GM23338 (cell line): ENCODE measurements at regions not wholly inside any gene's neighbourhood (a gene's known extent, or its start where the extent isn't known, plus 50 kb on each side); places are given as distances from the start of the nearest gene placed in this dataset.

Source experiments
- ATAC-seq: fragments of 200-7000 bp; cut with Tn5 transposase; 3 replicates; pipeline ENCODE4 v1.9.1; 2020
- DNase-seq: peaks from one replicate; pipeline ENCODE4 v3.0.0-alpha.2; 2015; ENCODE audit warnings: low spot score
- H2AFZ ChIP-seq: fragments of 200-600 bp; sonication (generic); 2 replicates; pipeline ENCODE4 v1.8.0; 2016; ENCODE audit warnings: antibody characterized with exemption, mild to moderate bottlenecking, moderate library complexity
- H3F3A ChIP-seq: fragments of 200-600 bp; sonication (generic); replicated peaks from 2 replicates; pipeline ENCODE4 v1.8.0; 2017; ENCODE audit warnings: antibody characterized with exemption, mixed run types, low read depth
- H3K27ac ChIP-seq: fragments of 200-600 bp; sonication (generic); 2 replicates; pipeline ENCODE4 v1.6.1; 2016; ENCODE audit warnings: low read depth
- H3K27me3 ChIP-seq: fragments of 200-600 bp; sonication (generic); 2 replicates; pipeline ENCODE4 v1.8.0; 2016; ENCODE audit warnings: mild to moderate bottlenecking, mixed run types, moderate library complexity; ENCODE audit not compliant: insufficient read depth
- H3K36me3 ChIP-seq: fragments of 200-600 bp; sonication (generic); 2 replicates; pipeline ENCODE4 v1.8.0; 2016; ENCODE audit warnings: mild to moderate bottlenecking; ENCODE audit not compliant: insufficient read depth
- H3K4me1 ChIP-seq: fragments of 200-600 bp; sonication (generic); 2 replicates; pipeline ENCODE4 v1.8.0; 2016; ENCODE audit warnings: mild to moderate bottlenecking, moderate library complexity; ENCODE audit not compliant: insufficient read depth
- H3K4me2 ChIP-seq: fragments of 200-600 bp; sonication (generic); 2 replicates; pipeline ENCODE4 v1.7.1; 2017; ENCODE audit warnings: mixed run types
- H3K4me3 ChIP-seq: fragments of 200-600 bp; sonication (generic); 2 replicates; pipeline ENCODE4 v1.6.1; 2016; ENCODE audit warnings: mixed run types
- H3K79me2 ChIP-seq: fragments of 200-600 bp; sonication (generic); replicated peaks from 2 replicates; pipeline ENCODE4 v1.8.0; 2017; ENCODE audit warnings: mild to moderate bottlenecking; ENCODE audit not compliant: insufficient read depth
- H3K9me2 ChIP-seq: fragments of 200-600 bp; sonication (generic); 2 replicates; pipeline ENCODE4 v1.8.0; 2017; ENCODE audit not compliant: insufficient read depth
- H4K20me1 ChIP-seq: fragments of 200-600 bp; sonication (generic); replicated peaks from 2 replicates; pipeline ENCODE4 v1.8.0; 2017; ENCODE audit warnings: mild to moderate bottlenecking; ENCODE audit not compliant: insufficient read depth
- H3K27ac Mint-ChIP-seq: 2 replicates; pipeline ENCODE4 v1.8.0; 2020; ENCODE audit warnings: inconsistent platforms, mild to moderate bottlenecking, moderate library complexity, mixed read lengths
- H3K27me3 Mint-ChIP-seq: 3 replicates; pipeline ENCODE4 v1.8.0; 2022; ENCODE audit warnings: low read depth, mild to moderate bottlenecking, moderate library complexity, mixed read lengths, inconsistent platforms; ENCODE audit not compliant: insufficient read depth, poor library complexity
- H3K36me3 Mint-ChIP-seq: 3 replicates; pipeline ENCODE4 v1.8.0; 2021; ENCODE audit warnings: low read depth, mild to moderate bottlenecking, inconsistent platforms, moderate library complexity, mixed read lengths
- H3K4me1 Mint-ChIP-seq: 3 replicates; pipeline ENCODE4 v1.8.0; 2020; ENCODE audit warnings: mild to moderate bottlenecking, inconsistent platforms, mixed read lengths
- H3K4me3 Mint-ChIP-seq: 3 replicates; pipeline ENCODE4 v1.8.0; 2021; ENCODE audit warnings: moderate library complexity, mild to moderate bottlenecking, inconsistent platforms, mixed read lengths
- H3K9me3 Mint-ChIP-seq: 3 replicates; pipeline ENCODE4 v1.8.0; 2020; ENCODE audit warnings: moderate library complexity, mild to moderate bottlenecking, inconsistent platforms, mixed read lengths
- CREB1 ChIP-seq: fragments of 250-450 bp; sonication (Bioruptor Pico); IDR thresholded peaks from 2 replicates; pipeline ENCODE4 v1.5.0; 2020; ENCODE audit warnings: low read depth, mild to moderate bottlenecking, moderate library complexity
- EZH2 ChIP-seq: fragments of 200-600 bp; sonication (generic); IDR thresholded peaks from one replicate; pipeline ENCODE4 v1.8.0; 2017; ENCODE audit warnings: antibody characterized with exemption, mild to moderate bottlenecking, low read depth; ENCODE audit not compliant: unreplicated experiment
- EZH2phosphoT487 ChIP-seq: fragments of 200-600 bp; sonication (generic); IDR thresholded peaks from one replicate; pipeline ENCODE4 v1.8.1; 2018; ENCODE audit warnings: antibody characterized with exemption; ENCODE audit not compliant: unreplicated experiment
- JUNB ChIP-seq: IDR thresholded peaks from one replicate; pipeline ENCODE4 v1.6.1; 2016; ENCODE audit warnings: antibody characterized with exemption; ENCODE audit not compliant: unreplicated experiment
- NANOG ChIP-seq: IDR thresholded peaks from 2 replicates; pipeline ENCODE4 v1.6.1; 2016; ENCODE audit warnings: antibody characterized with exemption, borderline replicate concordance
- POLR2AphosphoS5 ChIP-seq: IDR thresholded peaks from 2 replicates; pipeline ENCODE4 v1.6.1; 2016; ENCODE audit warnings: antibody characterized with exemption, low read depth
- STAT1 ChIP-seq: IDR thresholded peaks from one replicate; pipeline ENCODE4 v1.6.1; 2016; ENCODE audit warnings: antibody characterized with exemption; ENCODE audit not compliant: unreplicated experiment
- ZNF114 ChIP-seq: fragments of 250-450 bp; sonication (Bioruptor Pico); IDR thresholded peaks from 2 replicates; pipeline ENCODE4 v1.5.0; 2020; ENCODE audit warnings: mild to moderate bottlenecking, moderate library complexity
- ZNF331 ChIP-seq: fragments of 250-450 bp; sonication (Bioruptor Pico); IDR thresholded peaks from 2 replicates; pipeline ENCODE4 v1.5.0; 2020; ENCODE audit warnings: low read depth, mild to moderate bottlenecking, moderate library complexity
- TF ChIP-seq, protein P1 (sequence below), 2 experiments: fragments of 200-600 bp in 1 of 2; sonication (generic) in 1 of 2; conservative IDR thresholded peaks; 2 replicates each; pipeline versions ENCODE4 v1.5.1 to v1.6.1; 2016 to 2017; ENCODE audit warnings: antibody characterized with exemption in 2 of 2, low read depth in 2 of 2, mild to moderate bottlenecking in 2 of 2, moderate library complexity in 1 of 2
- TF ChIP-seq, protein P2 (sequence below): IDR thresholded peaks from one replicate; pipeline ENCODE4 v1.6.1; 2018; ENCODE audit warnings: antibody characterized with exemption; ENCODE audit not compliant: unreplicated experiment
- TF ChIP-seq, protein P3 (sequence below): IDR thresholded peaks from 2 replicates; pipeline ENCODE4 v1.6.1; 2016; ENCODE audit warnings: antibody characterized with exemption
- TF ChIP-seq, protein P4 (sequence below): fragments of 250-450 bp; sonication (Bioruptor Pico); IDR thresholded peaks from 2 replicates; pipeline ENCODE4 v1.5.0; 2020; ENCODE audit warnings: mild to moderate bottlenecking, moderate library complexity

DNA sequence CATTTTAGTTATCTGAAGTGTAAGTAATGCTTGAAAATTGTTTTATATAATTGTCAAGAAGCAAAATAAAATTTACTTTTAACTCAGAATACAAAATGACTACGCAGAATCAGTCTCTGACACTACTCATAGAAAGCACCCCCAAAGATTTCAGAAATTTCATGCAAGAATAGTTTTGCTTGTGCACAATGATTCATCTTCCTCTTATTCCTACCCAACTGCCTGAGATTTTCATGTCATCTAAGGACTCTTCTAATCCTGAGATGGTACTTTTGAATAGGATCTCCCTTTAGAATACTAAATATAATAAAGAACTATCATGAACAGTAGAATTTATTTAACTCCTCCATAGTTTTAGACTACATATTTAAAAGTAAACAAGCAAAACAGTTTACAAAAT, 485.3 kb upstream of the MGAT4C start:
- H3K36me3 ChIP-seq: no peaks in the 10 kb centered on the region
- no peak overlapping the region for H3K27ac Mint-ChIP-seq
- no peaks in the 10 kb centered on the region for H3K27me3 Mint-ChIP-seq
- H3K4me3 Mint-ChIP-seq: no peak overlapping the region
- no peaks in the 10 kb centered on the region for H3K9me3 Mint-ChIP-seq
- no peaks in the 10 kb centered on the region for H3K36me3 Mint-ChIP-seq
- ATAC-seq (no peak), DNase-seq (no peak)
- no peak overlapping the region for H3K27ac ChIP-seq
- no peaks in the 10 kb centered on the region for H3K4me1 ChIP-seq
- no peak overlapping the region for H2AFZ ChIP-seq
- no peaks in the 10 kb centered on the region for H3F3A ChIP-seq
- no peak overlapping the region for H3K4me2 ChIP-seq
- H4K20me1 ChIP-seq: no peaks in the 10 kb centered on the region
- H3K4me3 ChIP-seq: no peak overlapping the region
- H3K9me2 ChIP-seq: no peaks in the 10 kb centered on the region
- TF ChIP-seq ZNF331 (CRISPR knock-in tag) (no peak), JUNB (no peak), EZH2phosphoT487 (no peak), EZH2 (no peak), ZNF114 (CRISPR knock-in tag) (no peak), STAT1 (no peak), CREB1 (no peak), NANOG (no peak), POLR2AphosphoS5 (no peak)
- TF ChIP-seq, protein P1, sequence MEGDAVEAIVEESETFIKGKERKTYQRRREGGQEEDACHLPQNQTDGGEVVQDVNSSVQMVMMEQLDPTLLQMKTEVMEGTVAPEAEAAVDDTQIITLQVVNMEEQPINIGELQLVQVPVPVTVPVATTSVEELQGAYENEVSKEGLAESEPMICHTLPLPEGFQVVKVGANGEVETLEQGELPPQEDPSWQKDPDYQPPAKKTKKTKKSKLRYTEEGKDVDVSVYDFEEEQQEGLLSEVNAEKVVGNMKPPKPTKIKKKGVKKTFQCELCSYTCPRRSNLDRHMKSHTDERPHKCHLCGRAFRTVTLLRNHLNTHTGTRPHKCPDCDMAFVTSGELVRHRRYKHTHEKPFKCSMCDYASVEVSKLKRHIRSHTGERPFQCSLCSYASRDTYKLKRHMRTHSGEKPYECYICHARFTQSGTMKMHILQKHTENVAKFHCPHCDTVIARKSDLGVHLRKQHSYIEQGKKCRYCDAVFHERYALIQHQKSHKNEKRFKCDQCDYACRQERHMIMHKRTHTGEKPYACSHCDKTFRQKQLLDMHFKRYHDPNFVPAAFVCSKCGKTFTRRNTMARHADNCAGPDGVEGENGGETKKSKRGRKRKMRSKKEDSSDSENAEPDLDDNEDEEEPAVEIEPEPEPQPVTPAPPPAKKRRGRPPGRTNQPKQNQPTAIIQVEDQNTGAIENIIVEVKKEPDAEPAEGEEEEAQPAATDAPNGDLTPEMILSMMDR (conservative IDR thresholded peaks at IDR 0.05; ENCODE audit: low read depth in 2 of 2): no peak
- TF ChIP-seq, protein P2, sequence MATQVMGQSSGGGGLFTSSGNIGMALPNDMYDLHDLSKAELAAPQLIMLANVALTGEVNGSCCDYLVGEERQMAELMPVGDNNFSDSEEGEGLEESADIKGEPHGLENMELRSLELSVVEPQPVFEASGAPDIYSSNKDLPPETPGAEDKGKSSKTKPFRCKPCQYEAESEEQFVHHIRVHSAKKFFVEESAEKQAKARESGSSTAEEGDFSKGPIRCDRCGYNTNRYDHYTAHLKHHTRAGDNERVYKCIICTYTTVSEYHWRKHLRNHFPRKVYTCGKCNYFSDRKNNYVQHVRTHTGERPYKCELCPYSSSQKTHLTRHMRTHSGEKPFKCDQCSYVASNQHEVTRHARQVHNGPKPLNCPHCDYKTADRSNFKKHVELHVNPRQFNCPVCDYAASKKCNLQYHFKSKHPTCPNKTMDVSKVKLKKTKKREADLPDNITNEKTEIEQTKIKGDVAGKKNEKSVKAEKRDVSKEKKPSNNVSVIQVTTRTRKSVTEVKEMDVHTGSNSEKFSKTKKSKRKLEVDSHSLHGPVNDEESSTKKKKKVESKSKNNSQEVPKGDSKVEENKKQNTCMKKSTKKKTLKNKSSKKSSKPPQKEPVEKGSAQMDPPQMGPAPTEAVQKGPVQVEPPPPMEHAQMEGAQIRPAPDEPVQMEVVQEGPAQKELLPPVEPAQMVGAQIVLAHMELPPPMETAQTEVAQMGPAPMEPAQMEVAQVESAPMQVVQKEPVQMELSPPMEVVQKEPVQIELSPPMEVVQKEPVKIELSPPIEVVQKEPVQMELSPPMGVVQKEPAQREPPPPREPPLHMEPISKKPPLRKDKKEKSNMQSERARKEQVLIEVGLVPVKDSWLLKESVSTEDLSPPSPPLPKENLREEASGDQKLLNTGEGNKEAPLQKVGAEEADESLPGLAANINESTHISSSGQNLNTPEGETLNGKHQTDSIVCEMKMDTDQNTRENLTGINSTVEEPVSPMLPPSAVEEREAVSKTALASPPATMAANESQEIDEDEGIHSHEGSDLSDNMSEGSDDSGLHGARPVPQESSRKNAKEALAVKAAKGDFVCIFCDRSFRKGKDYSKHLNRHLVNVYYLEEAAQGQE: no peak
- TF ChIP-seq, protein P3, sequence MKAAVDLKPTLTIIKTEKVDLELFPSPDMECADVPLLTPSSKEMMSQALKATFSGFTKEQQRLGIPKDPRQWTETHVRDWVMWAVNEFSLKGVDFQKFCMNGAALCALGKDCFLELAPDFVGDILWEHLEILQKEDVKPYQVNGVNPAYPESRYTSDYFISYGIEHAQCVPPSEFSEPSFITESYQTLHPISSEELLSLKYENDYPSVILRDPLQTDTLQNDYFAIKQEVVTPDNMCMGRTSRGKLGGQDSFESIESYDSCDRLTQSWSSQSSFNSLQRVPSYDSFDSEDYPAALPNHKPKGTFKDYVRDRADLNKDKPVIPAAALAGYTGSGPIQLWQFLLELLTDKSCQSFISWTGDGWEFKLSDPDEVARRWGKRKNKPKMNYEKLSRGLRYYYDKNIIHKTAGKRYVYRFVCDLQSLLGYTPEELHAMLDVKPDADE: no peak
- TF ChIP-seq, protein P4, sequence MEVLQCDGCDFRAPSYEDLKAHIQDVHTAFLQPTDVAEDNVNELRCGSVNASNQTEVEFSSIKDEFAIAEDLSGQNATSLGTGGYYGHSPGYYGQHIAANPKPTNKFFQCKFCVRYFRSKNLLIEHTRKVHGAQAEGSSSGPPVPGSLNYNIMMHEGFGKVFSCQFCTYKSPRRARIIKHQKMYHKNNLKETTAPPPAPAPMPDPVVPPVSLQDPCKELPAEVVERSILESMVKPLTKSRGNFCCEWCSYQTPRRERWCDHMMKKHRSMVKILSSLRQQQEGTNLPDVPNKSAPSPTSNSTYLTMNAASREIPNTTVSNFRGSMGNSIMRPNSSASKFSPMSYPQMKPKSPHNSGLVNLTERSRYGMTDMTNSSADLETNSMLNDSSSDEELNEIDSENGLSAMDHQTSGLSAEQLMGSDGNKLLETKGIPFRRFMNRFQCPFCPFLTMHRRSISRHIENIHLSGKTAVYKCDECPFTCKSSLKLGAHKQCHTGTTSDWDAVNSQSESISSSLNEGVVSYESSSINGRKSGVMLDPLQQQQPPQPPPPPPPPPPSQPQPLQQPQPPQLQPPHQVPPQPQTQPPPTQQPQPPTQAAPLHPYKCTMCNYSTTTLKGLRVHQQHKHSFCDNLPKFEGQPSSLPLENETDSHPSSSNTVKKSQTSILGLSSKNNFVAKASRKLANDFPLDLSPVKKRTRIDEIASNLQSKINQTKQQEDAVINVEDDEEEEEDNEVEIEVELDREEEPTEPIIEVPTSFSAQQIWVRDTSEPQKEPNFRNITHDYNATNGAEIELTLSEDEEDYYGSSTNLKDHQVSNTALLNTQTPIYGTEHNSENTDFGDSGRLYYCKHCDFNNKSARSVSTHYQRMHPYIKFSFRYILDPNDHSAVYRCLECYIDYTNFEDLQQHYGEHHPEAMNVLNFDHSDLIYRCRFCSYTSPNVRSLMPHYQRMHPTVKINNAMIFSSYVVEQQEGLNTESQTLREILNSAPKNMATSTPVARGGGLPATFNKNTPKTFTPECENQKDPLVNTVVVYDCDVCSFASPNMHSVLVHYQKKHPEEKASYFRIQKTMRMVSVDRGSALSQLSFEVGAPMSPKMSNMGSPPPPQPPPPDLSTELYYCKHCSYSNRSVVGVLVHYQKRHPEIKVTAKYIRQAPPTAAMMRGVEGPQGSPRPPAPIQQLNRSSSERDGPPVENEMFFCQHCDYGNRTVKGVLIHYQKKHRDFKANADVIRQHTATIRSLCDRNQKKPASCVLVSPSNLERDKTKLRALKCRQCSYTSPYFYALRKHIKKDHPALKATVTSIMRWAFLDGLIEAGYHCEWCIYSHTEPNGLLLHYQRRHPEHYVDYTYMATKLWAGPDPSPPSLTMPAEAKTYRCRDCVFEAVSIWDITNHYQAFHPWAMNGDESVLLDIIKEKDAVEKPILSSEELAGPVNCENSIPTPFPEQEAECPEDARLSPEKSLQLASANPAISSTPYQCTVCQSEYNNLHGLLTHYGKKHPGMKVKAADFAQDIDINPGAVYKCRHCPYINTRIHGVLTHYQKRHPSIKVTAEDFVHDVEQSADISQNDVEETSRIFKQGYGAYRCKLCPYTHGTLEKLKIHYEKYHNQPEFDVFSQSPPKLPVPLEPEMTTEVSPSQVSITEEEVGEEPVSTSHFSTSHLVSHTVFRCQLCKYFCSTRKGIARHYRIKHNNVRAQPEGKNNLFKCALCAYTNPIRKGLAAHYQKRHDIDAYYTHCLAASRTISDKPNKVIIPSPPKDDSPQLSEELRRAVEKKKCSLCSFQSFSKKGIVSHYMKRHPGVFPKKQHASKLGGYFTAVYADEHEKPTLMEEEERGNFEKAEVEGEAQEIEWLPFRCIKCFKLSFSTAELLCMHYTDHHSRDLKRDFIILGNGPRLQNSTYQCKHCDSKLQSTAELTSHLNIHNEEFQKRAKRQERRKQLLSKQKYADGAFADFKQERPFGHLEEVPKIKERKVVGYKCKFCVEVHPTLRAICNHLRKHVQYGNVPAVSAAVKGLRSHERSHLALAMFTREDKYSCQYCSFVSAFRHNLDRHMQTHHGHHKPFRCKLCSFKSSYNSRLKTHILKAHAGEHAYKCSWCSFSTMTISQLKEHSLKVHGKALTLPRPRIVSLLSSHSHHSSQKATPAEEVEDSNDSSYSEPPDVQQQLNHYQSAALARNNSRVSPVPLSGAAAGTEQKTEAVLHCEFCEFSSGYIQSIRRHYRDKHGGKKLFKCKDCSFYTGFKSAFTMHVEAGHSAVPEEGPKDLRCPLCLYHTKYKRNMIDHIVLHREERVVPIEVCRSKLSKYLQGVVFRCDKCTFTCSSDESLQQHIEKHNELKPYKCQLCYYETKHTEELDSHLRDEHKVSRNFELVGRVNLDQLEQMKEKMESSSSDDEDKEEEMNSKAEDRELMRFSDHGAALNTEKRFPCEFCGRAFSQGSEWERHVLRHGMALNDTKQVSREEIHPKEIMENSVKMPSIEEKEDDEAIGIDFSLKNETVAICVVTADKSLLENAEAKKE (CRISPR knock-in tag): no peak
- no peaks in the 10 kb centered on the region for H3K27me3 ChIP-seq
- H3K4me1 Mint-ChIP-seq: peaks cover 8% of the 10 kb centered on the region; the same call in 1 of the 3 replicates
- H3K79me2 ChIP-seq: no peaks in the 10 kb centered on the region
